GM10266 (cell line): ENCODE measurements at regions not wholly inside any gene's neighbourhood (a gene's known extent, or its start where the extent isn't known, plus 50 kb on each side); places are given as distances from the start of the nearest gene placed in this dataset.

ENCODE experiments used
- DNase-seq: peaks from one replicate; pipeline ENCODE4 v3.0.0; 2012; ENCODE audit errors: extremely low spot score
- TF ChIP-seq, protein P1 (sequence below): IDR thresholded peaks from 2 replicates; pipeline ENCODE4 v1.5.1; 2012; ENCODE audit warnings: mild to moderate bottlenecking, low read depth; ENCODE audit not compliant: control insufficient read depth, insufficient read depth; ENCODE audit errors: missing control alignments

DNA sequence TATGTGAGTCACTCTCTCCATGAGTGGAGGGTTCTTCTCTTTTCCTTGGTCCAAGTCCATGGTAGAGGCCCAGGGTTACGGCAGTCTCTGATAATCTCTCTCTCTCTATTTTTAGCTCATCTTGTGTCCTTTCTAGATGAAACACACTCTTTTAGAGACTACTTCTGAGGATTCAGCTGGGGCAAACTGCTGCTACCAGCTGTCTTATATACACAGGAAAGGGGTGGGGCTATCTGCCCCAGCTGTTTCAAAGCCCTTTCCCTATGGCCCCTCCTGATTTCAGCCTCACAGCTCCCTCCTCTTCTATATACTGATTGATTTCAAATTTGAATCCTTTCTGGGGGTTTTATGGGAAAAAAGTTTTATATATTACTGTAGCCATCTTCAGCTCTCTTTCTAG is 324.8 kb downstream of the RWDD3 start:
- no peak for DNase-seq
- TF ChIP-seq, protein P1, sequence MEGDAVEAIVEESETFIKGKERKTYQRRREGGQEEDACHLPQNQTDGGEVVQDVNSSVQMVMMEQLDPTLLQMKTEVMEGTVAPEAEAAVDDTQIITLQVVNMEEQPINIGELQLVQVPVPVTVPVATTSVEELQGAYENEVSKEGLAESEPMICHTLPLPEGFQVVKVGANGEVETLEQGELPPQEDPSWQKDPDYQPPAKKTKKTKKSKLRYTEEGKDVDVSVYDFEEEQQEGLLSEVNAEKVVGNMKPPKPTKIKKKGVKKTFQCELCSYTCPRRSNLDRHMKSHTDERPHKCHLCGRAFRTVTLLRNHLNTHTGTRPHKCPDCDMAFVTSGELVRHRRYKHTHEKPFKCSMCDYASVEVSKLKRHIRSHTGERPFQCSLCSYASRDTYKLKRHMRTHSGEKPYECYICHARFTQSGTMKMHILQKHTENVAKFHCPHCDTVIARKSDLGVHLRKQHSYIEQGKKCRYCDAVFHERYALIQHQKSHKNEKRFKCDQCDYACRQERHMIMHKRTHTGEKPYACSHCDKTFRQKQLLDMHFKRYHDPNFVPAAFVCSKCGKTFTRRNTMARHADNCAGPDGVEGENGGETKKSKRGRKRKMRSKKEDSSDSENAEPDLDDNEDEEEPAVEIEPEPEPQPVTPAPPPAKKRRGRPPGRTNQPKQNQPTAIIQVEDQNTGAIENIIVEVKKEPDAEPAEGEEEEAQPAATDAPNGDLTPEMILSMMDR: no peak

DNA sequence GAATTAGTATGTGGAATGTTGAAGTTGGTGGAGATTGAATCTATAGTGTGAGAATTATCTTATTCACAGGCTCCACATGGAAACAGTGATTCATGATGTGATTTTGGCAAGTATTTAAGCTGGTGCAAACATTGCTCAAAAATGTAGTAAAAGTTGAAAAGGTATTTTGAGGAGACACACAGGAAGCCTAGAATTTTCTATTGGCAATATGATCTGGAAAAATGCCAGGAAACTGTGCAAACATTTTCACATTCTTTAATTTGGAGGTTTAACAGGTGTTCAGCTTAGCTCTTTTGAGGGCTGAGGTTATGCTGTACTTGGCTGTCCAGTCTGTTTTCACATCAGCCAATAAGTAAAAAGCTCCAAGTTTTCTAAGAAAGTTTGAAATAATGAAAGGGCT is 327.3 kb downstream of the RWDD3 start:
- no peak for DNase-seq
- TF ChIP-seq, protein P1: no peak

DNA sequence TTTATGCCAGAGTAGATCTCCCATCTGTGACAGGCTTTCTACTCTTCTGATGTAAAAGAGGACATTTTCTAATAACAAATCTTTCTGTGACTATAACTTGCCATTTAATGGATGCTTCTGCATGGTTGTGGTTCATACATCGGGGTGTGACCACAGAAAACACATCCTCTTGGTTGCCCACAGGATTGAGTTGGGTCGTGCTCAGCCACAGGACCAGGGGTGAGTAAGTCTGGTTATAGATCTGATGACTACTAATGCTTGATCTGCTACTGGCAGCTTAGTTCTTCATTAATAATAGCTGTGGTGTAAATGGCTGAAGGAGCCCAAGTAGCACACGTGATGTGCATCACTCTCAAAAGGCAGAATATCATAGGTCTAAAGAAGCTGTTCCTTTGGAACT is 328.2 kb downstream of the RWDD3 start:
- TF ChIP-seq, protein P1: no peak
- DNase-seq: no peak

DNA sequence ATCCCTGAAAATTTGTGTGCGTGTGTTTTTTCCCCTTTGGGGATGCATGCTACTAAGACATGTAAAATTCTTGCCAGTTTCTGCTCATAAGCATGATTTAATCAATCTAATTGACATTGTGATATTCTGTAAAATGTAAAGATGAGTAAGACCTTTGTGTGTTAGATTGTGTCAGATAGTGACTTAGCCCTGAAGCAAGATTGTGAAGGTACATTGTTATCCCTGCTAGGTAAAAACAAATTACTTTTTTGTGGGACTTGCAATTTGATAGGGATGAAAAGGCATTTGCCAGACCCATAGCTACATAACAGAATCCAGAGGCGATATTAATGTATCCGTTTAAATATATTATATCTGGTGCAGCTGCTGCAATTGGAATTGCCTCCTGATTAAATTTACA is 338.0 kb downstream of the RWDD3 start:
- TF ChIP-seq, protein P1: no peak
- DNase-seq: no peak

DNA sequence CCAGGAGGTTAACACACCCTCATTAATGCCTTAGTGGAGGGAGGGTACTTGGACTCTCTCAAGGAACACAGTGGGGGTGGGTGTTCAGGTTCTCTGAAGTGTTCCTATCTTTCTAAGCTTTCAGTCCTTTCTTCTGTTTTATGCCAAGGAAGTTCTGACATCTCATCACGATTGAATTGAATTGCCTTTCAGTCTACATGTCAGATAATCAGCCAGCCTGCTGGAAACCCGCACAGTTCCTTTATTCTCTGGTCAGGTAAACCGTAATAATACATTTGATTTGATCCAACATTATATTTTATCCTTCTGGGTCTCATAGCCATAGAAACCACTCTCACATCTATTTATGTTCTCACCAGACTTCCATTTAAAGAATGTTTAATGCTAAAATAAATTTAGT is 339.0 kb downstream of the RWDD3 start:
- no peak for DNase-seq
- TF ChIP-seq, protein P1: no peak

DNA sequence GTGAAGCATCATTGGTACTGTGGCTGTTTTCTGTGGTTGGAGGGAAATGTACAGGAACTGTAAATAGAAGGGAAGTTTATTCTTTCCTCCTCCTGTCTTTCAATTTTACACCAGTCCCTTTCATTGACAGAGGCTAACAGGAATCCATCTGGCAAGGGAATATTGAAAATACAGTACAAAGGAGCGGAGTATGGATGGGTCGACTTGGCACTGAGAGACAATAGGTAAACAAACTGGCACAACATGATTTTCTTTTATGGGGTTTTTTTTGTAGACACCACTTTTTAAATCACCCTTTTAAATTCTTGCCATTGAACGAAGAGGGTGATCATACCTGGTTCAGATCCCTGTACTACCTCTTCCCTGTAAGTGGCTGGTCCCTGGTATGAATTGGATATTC is 341.3 kb downstream of the RWDD3 start:
- TF ChIP-seq, protein P1: no peak
- no peak for DNase-seq

DNA sequence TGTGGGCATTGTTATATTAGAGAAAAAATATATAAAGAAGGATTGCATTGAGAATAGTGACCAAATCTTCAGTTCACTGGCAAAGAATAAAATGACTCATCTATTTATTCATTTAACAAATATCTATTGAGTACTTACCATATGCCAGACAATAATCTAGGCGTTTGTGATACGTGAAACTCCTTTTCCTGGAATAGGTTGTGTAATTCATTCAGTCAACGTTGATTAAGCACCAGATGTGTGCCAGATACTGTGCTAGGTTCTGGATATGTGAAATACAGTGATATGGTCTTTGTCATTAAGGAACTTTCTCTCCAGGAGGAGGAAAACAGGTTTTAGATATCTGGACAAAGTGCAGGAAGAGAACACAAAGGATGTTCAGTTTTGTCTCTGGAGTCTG is 344.5 kb downstream of the RWDD3 start:
- TF ChIP-seq, protein P1: no peak
- DNase-seq: no peak
